Right lobe of liver (tissue), 6 donors: ENCODE measurements at regions not wholly inside any gene's neighbourhood (a gene's known extent, or its start where the extent isn't known, plus 50 kb on each side); places are given as distances from the start of the nearest gene placed in this dataset.

Experiments
- ATAC-seq, 4 donors: fragments of 200-7000 bp; cut with Tn5 transposase; one replicate each; pipeline ENCODE4 v1.9.1; 2020; ENCODE audit warnings: mild to moderate bottlenecking in 4 of 4, moderate library complexity in 4 of 4
- DNase-seq, 3 donors: peaks; one replicate each; pipeline ENCODE4 v3.0.0-alpha.2; 2020
- H3K27ac ChIP-seq, 3 donors: fragments of 200-600 bp; one replicate each; pipeline ENCODE4 v1.8.0; 2022
- H3K27me3 ChIP-seq, 2 donors: fragments of 200-600 bp; one replicate each; pipeline ENCODE4 v1.8.0; 2022
- H3K36me3 ChIP-seq, 4 donors: fragments of 200-600 bp; sonication (generic) in 1 of 4; one replicate each; pipeline versions ENCODE4 v1.5.1 to v1.8.0; 2017 to 2022; ENCODE audit warnings: control low read depth in 1 of 4
- H3K4me1 ChIP-seq, 4 donors: fragments of 200-600 bp; sonication (generic) in 1 of 4; one replicate each; pipeline versions ENCODE4 v1.5.1 to v1.8.0; 2017 to 2022; ENCODE audit warnings: control low read depth in 1 of 4
- H3K4me3 ChIP-seq, 3 donors: fragments of 200-600 bp; one replicate each; pipeline ENCODE4 v1.8.0; 2022
- H3K9me3 ChIP-seq, 4 donors: fragments of 200-600 bp; sonication (generic) in 1 of 4; one replicate each; pipeline versions ENCODE4 v1.5.1 to v1.8.0; 2017 to 2022; ENCODE audit warnings: control low read depth in 1 of 4
- POLR2A ChIP-seq: fragments of 450-650 bp; IDR thresholded peaks from one replicate; pipeline ENCODE4 v1.6.1; 2017; ENCODE audit warnings: antibody characterized with exemption, mild to moderate bottlenecking
- WGBS: methylation state at CpG from one replicate; pipeline ENCODE4 v1.1.6; 2018; ENCODE audit warnings: low coverage, low lambda C conversion rate; ENCODE audit not compliant: insufficient coverage; ENCODE audit errors: missing lambda C conversion rate; 5-methylcytosine and 5-hydroxymethylcytosine counted together
- intact Hi-C, 2 donors: fragments of 100-400 bp; cut with DNase I; formaldehyde crosslinking; loops; one replicate each; pipeline versions ENCODE4 v1.11.2 to v1.14.1; 2022
- TF ChIP-seq, protein P1 (sequence below), 4 donors: fragments of 200-600 bp in 3 of 4; fragments of 450-650 bp in 1 of 4; IDR thresholded peaks; one replicate each; pipeline versions ENCODE4 v1.5.1 to v1.8.0; 2016 to 2022; ENCODE audit warnings: antibody characterized with exemption in 4 of 4, mild to moderate bottlenecking in 2 of 4
- donor health status: DM: no; HTN: yes; CAD: no.
- donor health status: DM: no; HTN: no; CAD: no.
- donor health status: DM: no; HTN: no; CAD: no.
- donor health status: DM: no; HTN: yes; CAD: no.
- donor health status: DM: no; HTN: yes; CAD: no.

DNA sequence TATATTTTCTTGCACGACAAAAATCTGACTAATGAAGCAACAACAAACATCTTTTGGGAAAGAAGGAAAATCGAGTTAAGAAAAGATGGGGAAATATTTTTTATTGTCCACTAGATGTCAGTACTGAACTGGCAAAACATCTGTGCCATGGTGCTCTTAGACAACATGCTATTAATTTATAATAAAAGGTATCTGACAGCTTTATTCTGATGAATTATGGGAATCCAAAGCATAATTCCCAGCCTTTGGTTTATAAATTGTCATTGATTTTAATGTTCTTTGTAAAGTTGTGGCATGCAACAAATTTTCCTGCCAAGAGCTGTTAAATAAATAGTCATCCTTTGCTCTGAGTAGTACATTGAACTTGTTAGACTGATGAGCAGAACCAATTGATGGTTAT lies 231.2 kb downstream of the ETNK1 start:
- intact Hi-C loops, result loop anchor here in 1 of 2 donors (10.0 kb wide), 1 partner anchor 199 kb away; no protein-coding TSS in a partner anchor
- Histone ChIP-seq H3K36me3 (no peaks in the 10 kb centered on the region), H3K27me3 (no peaks in the 10 kb centered on the region), H3K9me3 (no peaks in the 10 kb centered on the region), H3K4me3 (no peak overlapping the region), H3K27ac (no peak overlapping the region), H3K4me1 (no peaks in the 10 kb centered on the region)
- ATAC-seq (peak in 3 of 4 donors; percentile 52 to 57 (median 54)), DNase-seq (no peak)
- TF ChIP-seq, protein P1, sequence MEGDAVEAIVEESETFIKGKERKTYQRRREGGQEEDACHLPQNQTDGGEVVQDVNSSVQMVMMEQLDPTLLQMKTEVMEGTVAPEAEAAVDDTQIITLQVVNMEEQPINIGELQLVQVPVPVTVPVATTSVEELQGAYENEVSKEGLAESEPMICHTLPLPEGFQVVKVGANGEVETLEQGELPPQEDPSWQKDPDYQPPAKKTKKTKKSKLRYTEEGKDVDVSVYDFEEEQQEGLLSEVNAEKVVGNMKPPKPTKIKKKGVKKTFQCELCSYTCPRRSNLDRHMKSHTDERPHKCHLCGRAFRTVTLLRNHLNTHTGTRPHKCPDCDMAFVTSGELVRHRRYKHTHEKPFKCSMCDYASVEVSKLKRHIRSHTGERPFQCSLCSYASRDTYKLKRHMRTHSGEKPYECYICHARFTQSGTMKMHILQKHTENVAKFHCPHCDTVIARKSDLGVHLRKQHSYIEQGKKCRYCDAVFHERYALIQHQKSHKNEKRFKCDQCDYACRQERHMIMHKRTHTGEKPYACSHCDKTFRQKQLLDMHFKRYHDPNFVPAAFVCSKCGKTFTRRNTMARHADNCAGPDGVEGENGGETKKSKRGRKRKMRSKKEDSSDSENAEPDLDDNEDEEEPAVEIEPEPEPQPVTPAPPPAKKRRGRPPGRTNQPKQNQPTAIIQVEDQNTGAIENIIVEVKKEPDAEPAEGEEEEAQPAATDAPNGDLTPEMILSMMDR (IDR thresholded peaks at IDR 0.05), result peak; percentile 60 to 77 (median 68)
- TF ChIP-seq POLR2A, result no peak
- WGBS, result 0% methylated on average over 2 of the region's 2 CpGs

DNA sequence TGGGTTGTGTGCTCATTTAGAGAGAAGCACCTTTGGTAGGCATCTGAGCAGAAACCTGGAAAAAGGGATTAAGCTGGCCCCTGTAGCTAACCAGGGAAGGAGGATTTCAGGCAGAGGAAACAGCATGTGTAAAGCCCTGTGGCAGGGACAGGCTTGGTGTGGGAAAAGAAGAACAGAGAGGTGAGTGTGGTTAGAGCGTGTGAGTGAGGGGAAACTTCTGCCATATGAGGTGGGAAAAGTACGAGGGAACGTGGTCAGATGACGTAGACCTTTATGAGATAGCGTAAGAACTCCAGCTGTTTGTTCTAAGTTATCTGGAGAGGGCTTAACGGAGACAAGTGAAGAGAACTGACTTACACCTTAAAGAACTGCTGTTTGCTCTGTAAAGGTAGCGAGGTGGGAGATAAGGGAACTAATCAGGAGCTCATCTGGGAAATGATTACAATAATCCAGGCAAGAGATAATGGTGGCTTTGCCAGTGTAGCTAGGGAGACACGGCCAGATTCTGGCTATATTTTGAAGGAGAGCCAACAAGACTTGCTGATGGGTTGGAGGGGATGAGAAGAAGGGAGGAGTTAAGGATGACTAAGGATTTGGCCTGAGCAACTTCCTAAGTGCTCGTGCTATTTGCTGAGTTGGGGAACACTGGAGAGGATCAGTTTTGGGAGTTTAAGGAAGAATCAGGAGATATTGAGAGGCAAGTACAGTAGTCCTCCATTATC lies 234.0 kb downstream of the ETNK1 start:
- WGBS, result 63% methylated on average over 9 of the region's 9 CpGs
- no peaks in the 10 kb centered on the region for H3K4me1 ChIP-seq
- intact Hi-C loops, result loop anchor here in 1 of 2 donors (10.0 kb wide), 1 partner anchor 196 kb away; no protein-coding TSS in a partner anchor

DNA sequence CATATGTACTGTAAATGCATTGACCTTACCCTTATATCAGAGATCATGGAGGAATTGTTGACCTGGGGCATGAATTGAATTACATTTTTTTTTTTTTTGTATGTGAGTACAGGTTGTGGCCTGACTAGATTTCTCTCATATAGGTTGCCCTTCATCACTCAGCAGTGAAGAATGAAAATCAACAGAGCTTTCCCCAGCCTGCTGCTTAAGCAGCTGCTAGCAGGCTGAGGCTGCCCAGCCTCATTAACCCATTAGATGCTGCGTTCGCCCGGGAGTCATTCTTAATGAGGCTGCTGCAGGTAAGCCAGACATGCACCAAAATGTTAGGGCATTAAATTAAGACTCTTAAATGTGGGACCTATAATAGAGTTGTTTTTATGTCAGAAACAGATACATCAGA lies 236.0 kb downstream of the ETNK1 start:
- TF ChIP-seq, protein P1 (IDR thresholded peaks at IDR 0.05), result no peak
- TF ChIP-seq POLR2A, result no peak
- ATAC-seq (no peak), DNase-seq (no peak)
- H3K9me3 ChIP-seq, result no peaks in the 10 kb centered on the region
- H3K27ac ChIP-seq, result no peak overlapping the region
- no peak overlapping the region for H3K4me3 ChIP-seq
- 74% methylated on average over 3 of the region's 3 CpGs for WGBS
- intact Hi-C loops, result no loop called here
- no peaks in the 10 kb centered on the region for H3K36me3 ChIP-seq
- H3K4me1 ChIP-seq, result no peaks in the 10 kb centered on the region
- no peaks in the 10 kb centered on the region for H3K27me3 ChIP-seq

More for the DNA sequence above, 234.0 kb downstream of the ETNK1 start:
- Histone ChIP-seq H3K9me3 (no peaks in the 10 kb centered on the region), H3K27ac (no peak overlapping the region), H3K36me3 (no peaks in the 10 kb centered on the region), H3K4me3 (no peak overlapping the region), H3K27me3 (no peaks in the 10 kb centered on the region)
- no peak for TF ChIP-seq POLR2A
- TF ChIP-seq, protein P1 (IDR thresholded peaks at IDR 0.05), result no peak
- ATAC-seq (no peak), DNase-seq (no peak)

DNA sequence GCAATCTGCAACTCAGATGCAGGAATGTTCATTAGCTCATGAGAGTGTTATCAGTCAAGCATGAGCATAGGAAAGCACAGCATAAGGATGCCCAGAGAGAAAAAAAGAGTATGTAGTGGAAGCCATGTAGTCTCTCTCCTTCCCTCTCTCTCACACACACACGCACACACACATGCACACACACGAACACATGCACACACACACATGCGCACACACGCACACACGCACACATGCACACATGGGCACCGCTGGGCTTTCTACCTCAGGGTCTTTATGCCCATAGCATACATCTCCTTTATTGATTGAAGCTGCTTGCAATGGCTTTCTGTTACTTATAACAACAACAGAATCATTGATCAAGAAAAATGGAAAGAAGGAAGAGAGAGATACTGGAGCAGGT lies 240.9 kb downstream of the ETNK1 start:
- no peaks in the 10 kb centered on the region for H3K36me3 ChIP-seq
- 79% methylated on average over 4 of the region's 6 CpGs for WGBS
- no peaks in the 10 kb centered on the region for H3K9me3 ChIP-seq
- DNase-seq (no peak), ATAC-seq (no peak)
- no peaks in the 10 kb centered on the region for H3K27me3 ChIP-seq
- intact Hi-C loops, result no loop called here
- H3K4me3 ChIP-seq, result no peak overlapping the region
- H3K4me1 ChIP-seq, result no peaks in the 10 kb centered on the region
- TF ChIP-seq, protein P1 (IDR thresholded peaks at IDR 0.05), result no peak
- no peak for TF ChIP-seq POLR2A
- no peak overlapping the region for H3K27ac ChIP-seq
